Osteoblast (primary cell): ENCODE measurements at regions not wholly inside any gene's neighbourhood (a gene's known extent, or its start where the extent isn't known, plus 50 kb on each side); places are given as distances from the start of the nearest gene placed in this dataset.
"Not testable (repeated sequence)": the region's sequence is repeated elsewhere in the genome, so short reads cannot be mapped to it uniquely, and the experiment has no call there.

Experiments used
- DNase-seq: peaks from one replicate; pipeline ENCODE4 v3.0.0; 2011; ENCODE audit warnings: low spot score, mixed read lengths; ENCODE audit not compliant: insufficient read length; ENCODE audit errors: missing footprints
- H2AFZ ChIP-seq: 2 replicates; pipeline ENCODE4 v1.6.0; 2011; ENCODE audit warnings: mild to moderate bottlenecking, low read length
- H3K27ac ChIP-seq: 2 replicates; pipeline ENCODE4 v1.5.1; 2011; ENCODE audit warnings: mild to moderate bottlenecking, low read depth, low read length, moderate library complexity
- H3K27me3 ChIP-seq: 2 replicates; pipeline ENCODE4 v1.6.0; 2012; ENCODE audit warnings: mild to moderate bottlenecking, control low read depth, inconsistent platforms, low read length, moderate library complexity; ENCODE audit not compliant: insufficient read depth
- H3K36me3 ChIP-seq: 2 replicates; pipeline ENCODE4 v1.5.1; 2011; ENCODE audit warnings: mild to moderate bottlenecking, low read length, control low read depth, moderate library complexity; ENCODE audit not compliant: insufficient read depth
- H3K4me1 ChIP-seq: 2 replicates; pipeline ENCODE4 v1.5.1; 2011; ENCODE audit warnings: mild to moderate bottlenecking, low read length, control low read depth, moderate library complexity; ENCODE audit not compliant: insufficient read depth
- H3K4me2 ChIP-seq: 2 replicates; pipeline ENCODE4 v1.6.0; 2011; ENCODE audit warnings: mild to moderate bottlenecking, low read length; ENCODE audit not compliant: insufficient read depth
- H3K4me3 ChIP-seq: fragments of 200-600 bp; sonication (generic); 3 replicates; pipeline ENCODE4 v1.5.1; 2012; ENCODE audit warnings: mild to moderate bottlenecking, low read length, inconsistent platforms; ENCODE audit not compliant: insufficient read depth
- H3K79me2 ChIP-seq: 2 replicates; pipeline ENCODE4 v1.6.0; 2012; ENCODE audit warnings: mild to moderate bottlenecking, low read length, control low read depth, inconsistent platforms; ENCODE audit not compliant: insufficient read depth
- H3K9me3 ChIP-seq: 2 replicates; pipeline ENCODE4 v1.5.1; 2011; ENCODE audit warnings: low read depth, low read length, control low read depth
- H4K20me1 ChIP-seq: 2 replicates; pipeline ENCODE4 v1.6.0; 2012; ENCODE audit warnings: mild to moderate bottlenecking, low read length, control low read depth; ENCODE audit not compliant: insufficient read depth
- CTCF ChIP-seq: IDR thresholded peaks from 2 replicates; pipeline ENCODE4 v1.5.1; 2011; ENCODE audit warnings: mild to moderate bottlenecking, low read depth, low read length, moderate library complexity; ENCODE audit errors: extremely low read depth

GRCh38 chr1:228650141-228650540 is 85.1 kb upstream of the RHOU start:
- Histone ChIP-seq H4K20me1 (no peaks in the 10 kb centered on the region), H3K9me3 (no peaks in the 10 kb centered on the region), H2AFZ (no peak overlapping the region), H3K36me3 (no peaks in the 10 kb centered on the region), H3K79me2 (no peaks in the 10 kb centered on the region), H3K4me2 (no peak overlapping the region), H3K4me1 (peaks cover 11% of the 10 kb centered on the region), H3K27me3 (peaks cover 37% of the 10 kb centered on the region), H3K27ac (no peak overlapping the region), H3K4me3 (no peak overlapping the region)
- TF ChIP-seq CTCF, result no peak
- no peak for DNase-seq

DNA sequence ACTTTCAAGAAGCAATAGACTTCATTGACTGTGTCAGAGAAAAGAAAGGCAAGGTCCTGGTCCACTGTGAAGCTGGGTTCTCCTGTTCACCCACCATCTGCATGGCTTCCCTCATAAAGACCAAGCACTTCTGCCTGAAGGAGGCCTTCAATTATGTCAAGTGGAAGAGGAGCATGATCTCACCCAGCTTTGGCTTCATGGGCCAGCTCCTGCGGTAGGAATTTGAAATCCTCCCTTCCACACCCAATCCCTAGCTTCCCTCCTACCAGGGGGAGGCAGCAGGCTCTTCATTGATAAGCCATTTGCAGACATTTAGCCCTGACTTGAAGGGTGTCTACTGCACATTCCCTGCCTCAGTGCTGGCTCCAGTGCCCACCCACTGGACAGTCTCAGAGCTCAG is 84.3 kb upstream of the RHOU start:
- H3K9me3 ChIP-seq, result no peaks in the 10 kb centered on the region
- no peak overlapping the region for H3K4me3 ChIP-seq
- DNase-seq, result no peak
- no peak overlapping the region for H3K4me2 ChIP-seq
- no peaks in the 10 kb centered on the region for H3K79me2 ChIP-seq
- no peak overlapping the region for H2AFZ ChIP-seq
- no peak for TF ChIP-seq CTCF
- H4K20me1 ChIP-seq, result no peaks in the 10 kb centered on the region
- H3K4me1 ChIP-seq, result peaks cover 11% of the 10 kb centered on the region
- no peak overlapping the region for H3K27ac ChIP-seq
- peaks cover 37% of the 10 kb centered on the region for H3K27me3 ChIP-seq
- H3K36me3 ChIP-seq, result no peaks in the 10 kb centered on the region

DNA sequence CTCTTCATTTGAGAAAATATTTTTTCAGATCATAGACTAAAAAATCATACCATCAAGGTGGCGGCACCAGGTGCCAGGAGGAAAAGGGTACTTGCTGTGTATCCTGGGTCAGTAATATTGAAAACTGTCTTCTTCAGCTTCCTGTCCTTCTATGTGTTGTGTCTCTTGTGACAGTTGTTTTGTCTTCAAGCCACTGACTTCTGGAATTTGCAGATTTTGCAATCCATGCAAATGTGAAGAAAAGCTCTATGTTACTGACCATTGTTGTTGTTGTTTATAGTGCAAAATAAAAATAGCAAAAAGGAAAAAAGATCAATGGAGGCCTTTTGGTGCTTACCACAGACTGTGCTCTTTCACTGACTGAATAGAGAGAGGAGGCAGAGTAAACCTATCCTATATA is 83.2 kb upstream of the RHOU start:
- no peak overlapping the region for H2AFZ ChIP-seq
- H3K4me2 ChIP-seq, result no peak overlapping the region
- no peaks in the 10 kb centered on the region for H3K9me3 ChIP-seq
- no peaks in the 10 kb centered on the region for H4K20me1 ChIP-seq
- peaks cover 8% of the 10 kb centered on the region for H3K4me1 ChIP-seq
- no peaks in the 10 kb centered on the region for H3K36me3 ChIP-seq
- H3K27ac ChIP-seq, result no peak overlapping the region
- peaks cover 32% of the 10 kb centered on the region for H3K27me3 ChIP-seq
- no peak overlapping the region for H3K4me3 ChIP-seq
- TF ChIP-seq CTCF, result no peak
- DNase-seq, result no peak
- H3K79me2 ChIP-seq, result no peaks in the 10 kb centered on the region

DNA sequence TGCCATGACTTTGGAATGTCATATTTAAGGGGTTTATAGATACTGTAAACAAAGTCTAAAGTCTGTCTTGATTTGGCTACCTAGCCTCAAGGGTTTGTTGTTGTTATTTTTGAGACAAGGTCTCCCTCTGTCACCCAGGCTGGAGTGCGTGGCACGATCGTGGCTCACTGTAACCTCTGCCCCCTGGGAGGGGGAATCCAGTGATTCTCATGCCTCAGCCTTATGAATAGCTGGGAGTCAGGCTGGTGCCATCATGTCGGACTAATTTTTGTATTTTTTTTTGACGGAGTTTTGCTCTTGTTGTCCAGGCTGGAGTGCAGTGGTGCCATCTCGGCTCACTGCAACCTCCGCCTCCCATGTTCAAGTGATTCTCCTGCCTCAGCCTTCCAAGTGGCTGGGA is 82.2 kb upstream of the RHOU start:
- peaks cover 23% of the 10 kb centered on the region for H3K27me3 ChIP-seq
- not testable (repeated sequence) for H3K9me3 ChIP-seq, H2AFZ ChIP-seq, DNase-seq, H4K20me1 ChIP-seq, H3K79me2 ChIP-seq, H3K27ac ChIP-seq, H3K4me2 ChIP-seq, H3K4me3 ChIP-seq, H3K36me3 ChIP-seq, H3K4me1 ChIP-seq

DNA sequence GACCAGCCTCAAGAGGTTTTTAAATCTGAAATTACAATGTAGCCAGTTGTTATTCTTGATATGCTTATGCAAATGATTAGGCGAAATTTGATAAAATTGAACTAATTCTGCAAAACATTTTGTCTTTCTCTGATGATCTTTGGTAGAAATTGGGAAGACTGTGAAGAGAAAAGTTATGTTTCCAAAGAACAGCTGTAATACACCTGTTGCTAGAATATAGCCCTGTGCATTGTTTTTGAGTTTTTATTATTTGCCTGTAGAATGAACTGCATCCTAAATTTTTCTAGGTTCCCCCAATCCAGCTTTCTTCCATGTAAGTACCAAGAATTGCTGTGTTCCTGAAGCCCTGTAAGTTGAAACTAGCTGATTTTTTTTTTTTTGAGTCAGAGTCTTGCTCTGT is 81.5 kb upstream of the RHOU start:
- Histone ChIP-seq H3K9me3 (no peaks in the 10 kb centered on the region), H3K4me3 (no peak overlapping the region), H3K27ac (no peak overlapping the region), H3K27me3 (peaks cover 16% of the 10 kb centered on the region), H4K20me1 (no peaks in the 10 kb centered on the region), H3K4me2 (no peak overlapping the region), H2AFZ (no peak overlapping the region), H3K79me2 (no peaks in the 10 kb centered on the region), H3K4me1 (no peaks in the 10 kb centered on the region), H3K36me3 (no peaks in the 10 kb centered on the region)
- DNase-seq, result no peak
- no peak for TF ChIP-seq CTCF
